Duodenal mucosa (tissue), 2 donors: ENCODE measurements at regions not wholly inside any gene's neighbourhood (a gene's known extent, or its start where the extent isn't known, plus 50 kb on each side); places are given as distances from the start of the nearest gene placed in this dataset.

Experiments
- H3K27ac ChIP-seq: one replicate; pipeline ENCODE4 v1.7.0; 2013; ENCODE audit warnings: low read depth, low read length
- H3K27me3 ChIP-seq, 2 donors: one replicate each; pipeline ENCODE4 v1.7.0; 2013; ENCODE audit warnings: low read length in 2 of 2, control low read depth in 1 of 2; ENCODE audit not compliant: insufficient read depth in 2 of 2, control insufficient read depth in 1 of 2
- H3K36me3 ChIP-seq, 2 donors: one replicate each; pipeline ENCODE4 v1.7.0; 2013; ENCODE audit warnings: low read length in 2 of 2, control low read depth in 1 of 2; ENCODE audit not compliant: insufficient read depth in 2 of 2, control insufficient read depth in 1 of 2
- H3K4me1 ChIP-seq, 2 donors: one replicate each; pipeline ENCODE4 v1.7.0; 2013; ENCODE audit warnings: low read length in 2 of 2, control low read depth in 1 of 2; ENCODE audit not compliant: insufficient read depth in 2 of 2, control insufficient read depth in 1 of 2
- H3K4me3 ChIP-seq, 2 donors: one replicate each; pipeline ENCODE4 v1.7.0; 2013; ENCODE audit warnings: low read length in 2 of 2, low read depth in 1 of 2
- H3K9ac ChIP-seq, 2 donors: one replicate each; pipeline ENCODE4 v1.7.0; 2013; ENCODE audit warnings: low read length in 2 of 2, low read depth in 1 of 2
- H3K9me3 ChIP-seq, 2 donors: one replicate each; pipeline ENCODE4 v1.7.0; 2013; ENCODE audit warnings: low read length in 2 of 2, control low read depth in 1 of 2; ENCODE audit not compliant: control insufficient read depth in 1 of 2

GRCh38 chr3:127450331-127450730 is 140.2 kb downstream of the TPRA1 start:
- no peak overlapping the region for H3K4me3 ChIP-seq
- H3K4me1 ChIP-seq: peaks cover 0 to 1% of the 10 kb centered on the region in 2 donors
- H3K9ac ChIP-seq: no peak overlapping the region
- H3K36me3 ChIP-seq: no peaks in the 10 kb centered on the region
- H3K27ac ChIP-seq: no peak overlapping the region
- H3K9me3 ChIP-seq: no peaks in the 10 kb centered on the region
- H3K27me3 ChIP-seq: peaks cover 10 to 21% of the 10 kb centered on the region in 2 donors

GRCh38 chr3:127449486-127450212 is 140.9 kb downstream of the TPRA1 start:
- Histone ChIP-seq H3K36me3 (no peaks in the 10 kb centered on the region), H3K4me3 (no peak overlapping the region), H3K4me1 (no peaks in the 10 kb centered on the region), H3K27me3 (peaks cover 5 to 14% of the 10 kb centered on the region in 2 donors), H3K27ac (no peak overlapping the region), H3K9ac (no peak overlapping the region), H3K9me3 (no peaks in the 10 kb centered on the region)

- Histone ChIP-seq H3K4me3 (no peak overlapping the region), H3K9me3 (no peaks in the 10 kb centered on the region), H3K36me3 (no peaks in the 10 kb centered on the region), H3K4me1 (no peaks in the 10 kb centered on the region), H3K9ac (no peak overlapping the region), H3K27me3 (peaks cover 0 to 5% of the 10 kb centered on the region in 2 donors), H3K27ac (no peak overlapping the region)
These were observed 141.9 kb downstream of the TPRA1 start for GRCh38 chr3:127448671-127449070.

GRCh38 chr3:127448161-127448561 is 142.4 kb downstream of the TPRA1 start:
- Histone ChIP-seq H3K27ac (no peak overlapping the region), H3K27me3 (no peaks in the 10 kb centered on the region), H3K36me3 (no peaks in the 10 kb centered on the region)

GRCh38 chr3:127446756-127447155 is 143.8 kb downstream of the TPRA1 start:
- H3K36me3 ChIP-seq: no peaks in the 10 kb centered on the region
- H3K27ac ChIP-seq: no peak overlapping the region
- H3K9ac ChIP-seq: no peak overlapping the region
- H3K9me3 ChIP-seq: no peaks in the 10 kb centered on the region
- H3K4me3 ChIP-seq: no peak overlapping the region
- no peaks in the 10 kb centered on the region for H3K4me1 ChIP-seq
- no peaks in the 10 kb centered on the region for H3K27me3 ChIP-seq

More at GRCh38 chr3:127448161-127448561, 142.4 kb downstream of the TPRA1 start:
- no peaks in the 10 kb centered on the region for H3K9me3 ChIP-seq
- no peak overlapping the region for H3K4me3 ChIP-seq
- H3K9ac ChIP-seq: no peak overlapping the region
- H3K4me1 ChIP-seq: no peaks in the 10 kb centered on the region

GRCh38 chr3:127445581-127446343 is 144.8 kb downstream of the TPRA1 start:
- H3K36me3 ChIP-seq: no peaks in the 10 kb centered on the region
- no peak overlapping the region for H3K4me3 ChIP-seq
- H3K9me3 ChIP-seq: no peaks in the 10 kb centered on the region
- no peaks in the 10 kb centered on the region for H3K27me3 ChIP-seq
- no peak overlapping the region for H3K9ac ChIP-seq
- no peak overlapping the region for H3K27ac ChIP-seq
- H3K4me1 ChIP-seq: no peaks in the 10 kb centered on the region

- Histone ChIP-seq H3K27ac (no peak overlapping the region), H3K36me3 (no peaks in the 10 kb centered on the region), H3K9ac (no peak overlapping the region), H3K4me1 (no peaks in the 10 kb centered on the region), H3K27me3 (no peaks in the 10 kb centered on the region), H3K4me3 (no peak overlapping the region), H3K9me3 (no peaks in the 10 kb centered on the region)
These were observed 145.8 kb downstream of the TPRA1 start for GRCh38 chr3:127444761-127445160.

- H3K9me3 ChIP-seq: no peaks in the 10 kb centered on the region
- H3K27ac ChIP-seq: no peak overlapping the region
- H3K9ac ChIP-seq: no peak overlapping the region
- H3K4me1 ChIP-seq: no peaks in the 10 kb centered on the region
- H3K4me3 ChIP-seq: no peak overlapping the region
- H3K36me3 ChIP-seq: no peaks in the 10 kb centered on the region
- H3K27me3 ChIP-seq: no peaks in the 10 kb centered on the region
These were observed 146.8 kb downstream of the TPRA1 start for GRCh38 chr3:127443581-127444375.

- no peaks in the 10 kb centered on the region for H3K27me3 ChIP-seq
- H3K36me3 ChIP-seq: no peaks in the 10 kb centered on the region
- no peak overlapping the region for H3K27ac ChIP-seq
These were observed 148.0 kb downstream of the TPRA1 start for GRCh38 chr3:127442506-127442905.

GRCh38 chr3:127441764-127442163 is 148.8 kb downstream of the TPRA1 start:
- Histone ChIP-seq H3K4me1 (no peaks in the 10 kb centered on the region), H3K9me3 (no peaks in the 10 kb centered on the region), H3K27me3 (no peaks in the 10 kb centered on the region), H3K9ac (no peak overlapping the region), H3K4me3 (no peak overlapping the region), H3K27ac (no peak overlapping the region), H3K36me3 (no peaks in the 10 kb centered on the region)

More at GRCh38 chr3:127442506-127442905, 148.0 kb downstream of the TPRA1 start:
- H3K4me3 ChIP-seq: no peak overlapping the region
- H3K9me3 ChIP-seq: no peaks in the 10 kb centered on the region
- H3K4me1 ChIP-seq: no peaks in the 10 kb centered on the region
- no peak overlapping the region for H3K9ac ChIP-seq
